ENCODE measurements at regions not wholly inside any gene's neighbourhood (a gene's known extent, or its start where the extent isn't known, plus 50 kb on each side); places are given as distances from the start of the nearest gene placed in this dataset.
"Not testable (repeated sequence)": the region's sequence is repeated elsewhere in the genome, so short reads cannot be mapped to it uniquely, and the experiment has no call there.

GRCh38 chr15:99791881-99792807, 58.9 kb upstream of the LYSMD4 start:
- intact Hi-C loops (cut with DNase I, micrococcal nuclease); H3K4me1 ChIP-seq (ENCODE audit: low read depth); ATAC-seq; H3K36me3 ChIP-seq (ENCODE audit: low read depth); H3K4me3 ChIP-seq; H3K9me3 ChIP-seq: not testable (repeated sequence)
- peak in 1 of 3 donors; percentile 24 for DNase-seq

- H3K9me3 ChIP-seq; ATAC-seq; H3K4me1 ChIP-seq (ENCODE audit: low read depth); intact Hi-C loops (cut with DNase I, micrococcal nuclease); H3K4me3 ChIP-seq; H3K36me3 ChIP-seq (ENCODE audit: low read depth): not testable (repeated sequence)
- peak in 1 of 3 donors; percentile 21 for DNase-seq
Measured at GRCh38 chr15:99790751-99791150, 57.5 kb upstream of the LYSMD4 start.

- ATAC-seq (no peak), DNase-seq (no peak)
- TF ChIP-seq CTCF (IDR thresholded peaks at IDR 0.05), result no peak
Measured at GRCh38 chr15:99788156-99788555, 54.9 kb upstream of the LYSMD4 start.

DNA sequence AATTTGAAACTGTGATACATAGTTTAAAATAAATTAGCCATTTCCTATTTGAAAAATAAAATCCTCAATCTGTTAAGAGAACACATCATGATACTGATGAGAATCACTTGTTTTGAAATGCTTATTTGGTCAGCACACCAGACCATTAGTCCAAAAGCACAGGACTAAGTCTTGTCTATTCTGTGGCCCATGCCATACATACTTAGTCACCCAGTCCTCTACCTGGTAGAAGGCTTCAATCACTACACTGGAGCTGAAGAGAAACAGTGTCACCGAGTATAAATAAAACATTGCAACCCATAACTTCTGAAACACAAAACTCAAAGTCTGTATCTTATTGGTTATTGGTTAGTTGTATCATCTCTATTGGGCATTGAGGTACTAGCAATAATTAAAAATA, 51.6 kb upstream of the LYSMD4 start:
- DNase-seq; ATAC-seq; H3K4me1 ChIP-seq (ENCODE audit: low read depth); H3K36me3 ChIP-seq (ENCODE audit: low read depth); intact Hi-C loops (cut with DNase I, micrococcal nuclease); H3K4me3 ChIP-seq; H3K9me3 ChIP-seq: not testable (repeated sequence)

More at GRCh38 chr15:99788156-99788555, 54.9 kb upstream of the LYSMD4 start:
- Histone ChIP-seq H3K36me3 (ENCODE audit: low read depth) (no peaks in the 10 kb centered on the region), H3K4me1 (ENCODE audit: low read depth) (no peaks in the 10 kb centered on the region), H3K9me3 (no peaks in the 10 kb centered on the region), H3K4me3 (no peak overlapping the region)
- intact Hi-C loops (cut with DNase I, micrococcal nuclease), result no loop called here

GRCh38 chr15:99783918-99784619, 50.8 kb upstream of the LYSMD4 start:
- H3K4me1 ChIP-seq (ENCODE audit: low read depth); H3K36me3 ChIP-seq (ENCODE audit: low read depth); H3K4me3 ChIP-seq; intact Hi-C loops (cut with DNase I, micrococcal nuclease); DNase-seq; H3K9me3 ChIP-seq: not testable (repeated sequence)
- peak; percentile 59 for ATAC-seq
